NOMO-1 (cell line): ENCODE measurements at regions not wholly inside any gene's neighbourhood (a gene's known extent, or its start where the extent isn't known, plus 50 kb on each side); places are given as distances from the start of the nearest gene placed in this dataset.

Experiments
- DNase-seq, 2 experiments: peaks; one replicate each; lab custom pipeline; 2025; ENCODE audit not compliant: unreplicated experiment in 2 of 2; lab: John Stamatoyannopoulos, UW

DNA sequence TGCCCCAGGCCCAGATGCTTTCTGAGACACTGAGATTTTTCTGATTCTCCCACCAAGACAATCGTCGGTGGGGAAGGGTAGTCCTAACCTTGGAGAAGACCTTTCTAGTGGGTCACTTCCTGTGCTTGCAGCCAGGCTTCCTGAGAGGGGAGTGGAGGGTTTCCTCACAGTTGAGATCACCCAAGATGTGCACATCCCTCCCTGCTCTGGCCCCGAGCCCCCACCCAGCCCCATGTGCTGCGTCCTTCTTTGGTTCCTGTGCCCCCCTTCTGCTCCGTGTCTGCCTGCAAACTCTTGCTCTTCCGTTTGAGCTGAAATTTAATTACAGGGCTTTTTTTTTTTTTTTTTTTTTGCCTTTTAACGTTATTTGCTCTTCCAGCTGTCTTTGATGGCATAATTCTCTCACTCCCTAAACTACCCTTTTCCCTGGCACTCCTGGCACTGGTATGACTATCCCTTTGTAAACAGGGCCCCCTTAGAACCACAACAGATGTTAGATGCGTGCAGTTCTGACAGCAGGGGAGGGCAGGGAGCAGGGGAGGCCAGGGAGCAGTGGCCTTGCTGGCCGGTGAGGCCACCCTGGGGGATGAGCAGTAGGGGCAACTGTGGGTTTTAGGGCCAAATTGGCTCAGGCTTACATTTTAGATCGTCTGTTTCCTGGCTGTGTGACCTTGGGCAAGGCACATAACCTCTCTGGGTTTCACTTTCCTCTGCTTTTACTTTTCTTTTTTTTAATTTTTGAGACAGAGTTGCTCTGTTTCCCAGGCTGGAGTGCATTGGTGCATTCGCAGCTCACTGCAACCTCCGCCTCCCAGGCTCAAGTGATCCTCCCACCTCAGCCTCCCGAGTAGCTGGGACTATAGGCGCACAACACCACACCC lies 144.5 kb downstream of the PHETA1 start:
- DNase-seq: peak; percentile 58 to 79

GRCh38 chr12:111222523-111222922 lies 146.4 kb downstream of the PHETA1 start:
- no peak for DNase-seq

- DNase-seq: peak in 1 of 2 experiments; percentile 58
These were observed 146.9 kb downstream of the PHETA1 start for GRCh38 chr12:111222027-111222414.

DNA sequence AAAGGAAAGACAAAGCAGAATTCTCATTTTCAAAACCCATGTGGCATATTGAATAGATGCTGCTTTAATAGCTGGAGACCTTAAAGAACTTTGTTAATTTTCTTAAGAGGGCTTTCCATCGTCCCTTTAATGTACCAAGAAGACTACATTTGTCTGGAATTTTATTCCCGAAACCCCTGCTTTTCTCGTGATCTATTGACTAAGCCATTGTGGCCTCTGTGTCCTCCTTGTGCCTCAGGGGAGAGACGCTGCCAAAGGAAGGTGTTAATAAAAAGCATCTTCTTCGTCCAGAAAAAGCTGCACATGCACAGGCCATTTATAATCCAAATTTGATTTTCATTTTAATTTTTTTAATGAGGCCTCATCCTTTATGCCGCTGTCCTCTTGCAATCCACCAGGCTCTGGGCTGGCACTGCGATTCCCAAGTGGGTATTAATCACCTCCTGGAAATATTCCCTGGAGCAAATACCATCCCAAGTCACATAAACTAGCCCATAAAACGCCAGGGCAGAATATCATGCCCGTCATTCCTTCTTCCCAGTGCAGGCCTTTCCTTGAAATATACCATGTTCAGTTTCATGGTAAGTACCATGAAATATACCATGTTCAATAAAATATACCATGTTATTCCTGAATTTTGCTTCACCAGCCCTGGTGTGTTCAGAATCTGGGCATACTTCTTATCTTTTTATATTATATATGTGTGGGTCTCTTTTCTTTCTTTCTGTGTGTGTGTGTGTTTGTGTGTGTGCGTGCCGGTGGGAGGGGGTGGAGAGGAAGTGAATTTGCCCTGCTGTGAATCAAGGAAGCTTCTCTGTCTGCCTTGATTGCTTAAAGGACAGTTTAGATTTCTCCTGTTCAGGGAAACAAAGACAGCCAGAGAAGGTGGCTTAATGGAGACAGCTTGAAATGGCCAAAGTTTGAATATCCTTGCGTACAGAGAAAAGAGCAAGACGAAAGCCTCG lies 147.6 kb downstream of the PHETA1 start:
- DNase-seq: peak; percentile 45 to 61

DNA sequence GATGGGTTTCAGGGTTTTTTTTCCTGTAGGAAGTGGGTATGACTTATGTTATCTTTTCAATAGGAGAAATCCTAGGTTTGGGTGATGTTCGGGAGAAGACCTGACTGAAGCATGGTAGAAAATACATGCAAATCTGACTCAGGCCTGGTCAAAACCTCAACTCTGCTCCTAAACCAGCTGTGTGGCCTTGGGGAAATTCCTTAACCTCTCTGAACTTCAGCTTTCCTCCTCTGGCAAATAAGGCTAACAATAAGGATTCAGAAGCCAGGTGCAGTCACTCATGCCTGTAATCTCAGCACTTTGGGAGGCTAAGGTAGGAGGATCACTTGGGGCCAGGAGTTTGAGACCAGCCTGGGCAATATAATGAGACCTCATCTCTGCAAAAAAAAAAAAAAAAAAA lies 148.5 kb downstream of the PHETA1 start:
- DNase-seq: no peak

- DNase-seq: no peak
These were observed 149.5 kb downstream of the PHETA1 start for GRCh38 chr12:111219440-111219839.

DNA sequence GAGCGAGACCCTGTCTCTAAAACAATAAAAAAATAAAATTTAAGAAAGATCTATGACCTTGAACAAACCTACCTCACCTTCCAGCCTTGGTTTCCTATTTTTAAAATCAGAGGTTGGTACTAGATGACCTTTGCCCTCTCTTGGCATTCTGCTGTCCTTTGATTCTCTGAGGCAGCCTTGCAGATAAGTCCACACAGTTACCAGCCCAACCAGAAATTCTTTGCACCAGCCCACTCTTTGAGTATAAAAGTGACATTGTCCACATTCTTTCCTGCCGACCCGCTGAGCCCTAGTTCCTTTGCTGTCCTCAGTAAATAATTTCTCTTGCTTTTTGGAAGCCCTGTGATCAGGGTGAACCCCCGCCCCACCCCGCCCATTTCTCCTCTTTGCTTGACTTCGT lies 150.4 kb downstream of the PHETA1 start:
- no peak for DNase-seq

DNA sequence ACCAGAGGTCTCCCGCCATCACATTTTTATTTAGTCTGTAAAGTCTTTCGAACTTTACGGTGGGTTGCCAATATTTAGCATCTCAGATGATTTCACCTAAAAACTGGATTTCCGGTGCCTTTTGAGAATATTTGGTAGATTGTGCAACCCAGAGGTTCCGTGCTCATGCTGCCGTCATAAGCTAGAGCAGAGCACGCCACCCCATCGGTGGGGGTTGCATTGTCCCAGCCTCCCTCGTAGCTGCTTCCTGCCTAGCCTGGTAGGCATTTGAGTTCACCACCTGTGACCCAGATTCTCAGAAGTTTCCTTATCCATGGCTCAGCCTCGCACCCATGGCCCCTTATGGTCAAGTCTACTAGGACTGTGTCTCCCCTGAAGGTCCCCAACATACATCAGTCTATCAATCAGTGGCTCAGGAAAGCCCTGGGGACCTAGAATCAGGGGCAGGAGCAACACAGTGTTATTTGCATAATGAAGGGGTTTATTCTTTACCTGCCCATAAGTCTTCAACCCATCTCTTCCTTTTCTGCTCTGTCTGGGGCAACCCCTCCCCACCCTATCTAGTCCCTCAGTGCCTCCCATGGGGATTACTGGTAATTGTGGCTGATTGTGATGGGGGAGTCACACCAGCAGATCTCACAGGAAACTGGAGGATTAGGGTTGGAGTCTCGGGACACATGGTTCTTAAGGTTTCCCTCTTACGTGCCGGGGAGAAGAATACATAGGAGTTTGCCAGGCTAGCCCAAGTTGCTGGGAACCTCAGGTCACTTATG lies 152.3 kb downstream of the PHETA1 start:
- peak; percentile 32 to 59 for DNase-seq

DNA sequence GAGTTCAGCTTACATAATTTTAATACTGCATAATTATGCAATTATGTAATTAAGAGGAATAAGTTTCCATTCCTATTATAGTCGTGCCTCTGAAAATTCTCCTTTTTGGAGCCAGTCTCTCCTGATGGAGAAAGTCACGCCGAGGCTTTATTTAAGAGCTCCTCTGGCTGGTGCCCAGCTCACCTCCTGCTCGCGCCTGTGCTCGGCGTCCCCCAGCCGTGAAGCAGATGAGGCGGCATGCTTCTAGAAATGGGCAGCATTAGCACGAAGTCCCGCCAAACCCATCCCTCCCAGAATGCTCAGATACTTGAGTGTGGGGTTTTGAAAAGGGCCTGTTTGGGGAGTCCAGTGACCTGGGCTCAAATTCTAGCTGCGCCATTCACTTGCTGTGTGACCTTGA lies 153.0 kb downstream of the PHETA1 start:
- no peak for DNase-seq

GRCh38 chr12:111214401-111214800 lies 154.5 kb downstream of the PHETA1 start:
- DNase-seq: no peak

- no peak for DNase-seq
These were observed 155.3 kb downstream of the PHETA1 start for GRCh38 chr12:111213561-111213960.

- no peak for DNase-seq
These were observed 156.0 kb downstream of the PHETA1 start for GRCh38 chr12:111212814-111213456.

DNA sequence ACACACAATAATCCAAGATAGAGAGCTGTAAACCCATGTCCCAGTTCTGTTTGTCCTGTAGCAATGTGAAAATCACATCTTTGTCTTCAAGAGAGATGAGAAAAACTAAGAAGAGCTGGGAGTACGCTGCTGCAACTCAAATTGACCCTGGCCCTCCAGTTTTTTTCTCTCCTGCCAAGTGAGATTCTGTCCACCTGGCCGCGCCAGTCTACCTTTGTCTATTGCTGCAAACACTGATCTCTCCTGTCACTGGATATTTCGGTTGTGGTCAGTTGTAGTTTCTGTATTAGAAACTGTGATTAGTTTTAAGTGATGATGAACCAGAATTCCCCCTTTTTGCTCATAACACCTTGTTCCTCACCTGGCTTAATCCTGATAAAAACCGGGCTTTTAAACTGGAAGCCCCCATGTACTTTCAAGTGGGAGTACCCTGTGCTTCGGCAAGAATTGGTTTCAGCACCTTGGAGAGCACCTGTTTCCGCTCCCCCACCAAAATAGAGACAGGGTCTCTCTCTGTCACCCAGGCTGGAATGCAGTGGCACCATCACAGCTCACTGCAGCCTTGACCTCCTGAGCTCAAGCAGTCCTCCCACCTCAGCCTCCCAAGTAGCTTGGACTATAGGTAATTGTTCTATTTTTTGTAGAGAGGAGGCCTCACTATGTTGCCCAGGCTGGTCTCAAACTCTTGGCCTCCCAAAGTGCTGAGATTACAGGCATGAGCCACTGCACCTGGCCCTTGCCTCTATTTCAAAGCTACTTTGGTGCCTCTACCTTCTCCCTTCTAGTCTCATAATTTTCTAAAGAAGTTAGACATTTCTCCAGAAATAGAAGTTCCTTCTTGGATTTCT lies 156.8 kb downstream of the PHETA1 start:
- no peak for DNase-seq

GRCh38 chr12:111209811-111210210 lies 159.1 kb downstream of the PHETA1 start:
- no peak for DNase-seq

- DNase-seq: no peak
These were observed 161.1 kb downstream of the PHETA1 start for GRCh38 chr12:111207761-111208160.

DNA sequence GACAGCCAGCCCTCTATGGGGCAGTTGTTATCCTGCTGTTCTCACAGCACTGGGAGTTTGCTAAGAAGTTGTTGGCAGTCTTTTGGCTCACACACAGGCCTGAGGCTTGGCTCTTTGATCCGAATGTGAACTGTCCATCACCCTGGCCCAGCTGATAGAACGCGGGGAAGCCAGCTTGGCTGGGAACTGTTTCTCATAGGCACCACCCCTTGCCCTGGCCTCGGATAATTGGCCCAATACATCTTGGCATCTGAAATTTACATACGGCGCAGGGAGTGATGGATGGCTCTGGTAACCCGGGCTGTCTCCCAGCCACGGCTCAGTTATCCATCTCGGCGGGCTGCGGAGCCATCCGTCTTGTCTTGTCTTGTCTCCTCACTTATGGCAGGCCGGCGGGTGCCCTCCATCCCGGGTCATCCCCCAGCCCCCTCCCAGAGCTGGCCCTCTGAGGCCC lies 164.1 kb downstream of the PHETA1 start:
- no peak for DNase-seq

DNA sequence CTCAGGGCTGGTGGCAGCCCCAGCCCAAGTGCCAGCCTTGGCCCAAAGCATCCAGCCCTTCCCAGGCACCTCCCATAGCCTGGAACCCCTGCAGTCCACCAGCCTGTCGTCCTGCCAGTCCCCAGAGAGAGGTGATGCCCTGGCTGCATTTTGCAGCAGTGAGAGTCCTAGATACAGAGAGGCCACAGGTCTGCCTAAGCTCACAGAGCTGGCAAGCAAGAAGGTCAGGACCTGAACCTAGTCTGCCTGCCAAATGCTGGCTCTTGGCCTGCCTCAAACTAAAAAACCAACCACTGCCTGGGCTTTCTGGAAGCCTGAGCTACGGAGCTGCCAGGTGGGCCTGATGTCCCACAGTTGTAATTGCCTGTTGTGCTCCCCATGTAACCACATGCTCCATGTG lies 164.9 kb downstream of the PHETA1 start:
- DNase-seq: no peak

DNA sequence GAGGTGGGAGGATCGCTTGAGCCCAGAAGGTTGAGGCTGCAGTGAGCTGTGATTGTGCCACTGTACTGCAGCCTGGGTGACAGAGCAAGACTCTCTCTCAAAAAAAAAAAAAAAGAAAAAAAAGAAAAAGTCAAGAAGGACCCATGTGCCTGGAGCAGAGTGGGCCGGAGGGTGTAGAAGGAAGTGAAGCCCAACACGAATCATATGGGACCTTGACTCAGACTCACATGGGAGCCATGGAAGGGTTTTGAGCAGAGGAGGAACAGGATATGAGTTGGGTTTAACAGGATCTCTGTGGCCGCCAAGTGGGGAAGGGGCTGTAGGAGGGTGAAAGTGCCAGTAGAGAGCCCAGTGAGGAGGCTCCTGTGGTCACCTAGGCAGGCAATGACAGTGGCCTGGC lies 165.4 kb downstream of the PHETA1 start:
- DNase-seq: no peak

DNA sequence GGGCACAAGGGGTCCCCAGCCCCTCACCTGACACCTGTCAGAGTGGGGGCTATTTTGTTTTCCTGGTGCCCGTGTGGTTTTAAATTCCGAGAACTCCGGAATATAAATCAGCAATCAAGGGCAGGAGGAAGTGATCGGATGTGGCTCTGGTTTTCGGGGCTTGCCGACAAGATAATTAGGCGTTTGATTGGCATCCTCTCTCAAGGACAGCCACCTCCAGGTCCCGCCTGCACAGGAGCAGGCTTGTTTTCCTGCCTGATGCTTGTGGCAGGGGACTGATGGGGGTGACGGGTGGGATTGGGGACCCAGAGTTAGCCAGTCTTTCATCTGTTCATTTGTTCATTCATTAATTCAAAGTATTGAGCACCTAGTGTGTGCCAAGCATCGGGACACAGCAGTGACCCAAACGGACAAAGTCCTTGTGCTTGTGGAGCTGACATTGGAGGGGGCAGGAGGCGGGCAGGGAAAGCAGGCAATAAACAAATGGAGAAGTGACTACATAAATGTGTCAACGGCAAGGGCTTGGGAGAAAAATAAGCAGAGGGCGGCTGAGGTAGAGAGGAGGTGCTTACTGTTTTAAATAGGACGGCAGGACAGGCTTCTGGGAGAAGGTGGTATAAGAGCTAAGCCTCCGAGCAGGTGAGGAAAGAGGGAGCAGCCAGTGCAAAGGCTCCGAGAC lies 166.5 kb downstream of the PHETA1 start:
- DNase-seq: peak; percentile 23 to 54
